Neutrophil (primary cell): ENCODE measurements at regions not wholly inside any gene's neighbourhood (a gene's known extent, or its start where the extent isn't known, plus 50 kb on each side); places are given as distances from the start of the nearest gene placed in this dataset.

Source experiments
- H3K27ac ChIP-seq: fragments of 200-600 bp; sonication (generic); 2 replicates; pipeline ENCODE4 v1.5.1; 2016; ENCODE audit warnings: mild to moderate bottlenecking, moderate library complexity
- H3K27me3 ChIP-seq: fragments of 200-600 bp; sonication (generic); 2 replicates; pipeline ENCODE4 v1.6.0; 2016; ENCODE audit warnings: mild to moderate bottlenecking
- H3K36me3 ChIP-seq: fragments of 200-600 bp; sonication (generic); 2 replicates; pipeline ENCODE4 v1.5.1; 2017
- H3K4me1 ChIP-seq, 2 experiments: fragments of 200-600 bp in 1 of 2; sonication (generic) in 1 of 2; 1 replicate in 1 of 2; 2 replicates in 1 of 2; pipeline versions ENCODE4 v1.5.1 to v1.6.1; 2013 to 2016; ENCODE audit warnings: low read depth in 1 of 2, low read length in 1 of 2, mild to moderate bottlenecking in 1 of 2, moderate library complexity in 1 of 2; ENCODE audit not compliant: control insufficient read depth in 1 of 2, insufficient read depth in 1 of 2
- H3K4me3 ChIP-seq, 2 experiments: fragments of 200-600 bp in 1 of 2; sonication (generic) in 1 of 2; 1 replicate in 1 of 2; 2 replicates in 1 of 2; pipeline ENCODE4 v1.5.1; 2013 to 2016; ENCODE audit warnings: low read depth in 1 of 2, low read length in 1 of 2, mild to moderate bottlenecking in 1 of 2, moderate library complexity in 1 of 2
- H3K9me3 ChIP-seq: fragments of 200-600 bp; sonication (generic); 2 replicates; pipeline ENCODE4 v1.5.1; 2016
- CTCF ChIP-seq: fragments of 200-600 bp; sonication (generic); IDR thresholded peaks from 2 replicates; pipeline ENCODE4 v1.5.1; 2016; ENCODE audit warnings: antibody characterized with exemption

- Histone ChIP-seq H3K4me3 (no peak overlapping the region), H3K27me3 (no peaks in the 10 kb centered on the region), H3K27ac (no peak overlapping the region), H3K36me3 (no peaks in the 10 kb centered on the region), H3K4me1 (peaks cover 0 to 25% of the 10 kb centered on the region in 2 experiments), H3K9me3 (no peaks in the 10 kb centered on the region)
- no peak for TF ChIP-seq CTCF
Measured at GRCh38 chr1:167152192-167152876, 58.5 kb downstream of the STYXL2 start.

- H3K4me1 ChIP-seq: peaks cover 23 to 42% of the 10 kb centered on the region in 2 experiments
- H3K4me3 ChIP-seq: no peak overlapping the region
- no peaks in the 10 kb centered on the region for H3K27me3 ChIP-seq
- no peak for TF ChIP-seq CTCF
- H3K36me3 ChIP-seq: no peaks in the 10 kb centered on the region
- H3K9me3 ChIP-seq: no peaks in the 10 kb centered on the region
- no peak overlapping the region for H3K27ac ChIP-seq
Measured at GRCh38 chr1:167156466-167156865, 62.6 kb downstream of the STYXL2 start.

GRCh38 chr1:167157114-167157513 lies 63.2 kb downstream of the STYXL2 start:
- H3K4me1 ChIP-seq: peaks cover 23 to 40% of the 10 kb centered on the region in 2 experiments
- no peaks in the 10 kb centered on the region for H3K27me3 ChIP-seq
- no peak for TF ChIP-seq CTCF
- no peak overlapping the region for H3K27ac ChIP-seq
- no peaks in the 10 kb centered on the region for H3K9me3 ChIP-seq
- H3K36me3 ChIP-seq: no peaks in the 10 kb centered on the region
- H3K4me3 ChIP-seq: no peak overlapping the region

DNA sequence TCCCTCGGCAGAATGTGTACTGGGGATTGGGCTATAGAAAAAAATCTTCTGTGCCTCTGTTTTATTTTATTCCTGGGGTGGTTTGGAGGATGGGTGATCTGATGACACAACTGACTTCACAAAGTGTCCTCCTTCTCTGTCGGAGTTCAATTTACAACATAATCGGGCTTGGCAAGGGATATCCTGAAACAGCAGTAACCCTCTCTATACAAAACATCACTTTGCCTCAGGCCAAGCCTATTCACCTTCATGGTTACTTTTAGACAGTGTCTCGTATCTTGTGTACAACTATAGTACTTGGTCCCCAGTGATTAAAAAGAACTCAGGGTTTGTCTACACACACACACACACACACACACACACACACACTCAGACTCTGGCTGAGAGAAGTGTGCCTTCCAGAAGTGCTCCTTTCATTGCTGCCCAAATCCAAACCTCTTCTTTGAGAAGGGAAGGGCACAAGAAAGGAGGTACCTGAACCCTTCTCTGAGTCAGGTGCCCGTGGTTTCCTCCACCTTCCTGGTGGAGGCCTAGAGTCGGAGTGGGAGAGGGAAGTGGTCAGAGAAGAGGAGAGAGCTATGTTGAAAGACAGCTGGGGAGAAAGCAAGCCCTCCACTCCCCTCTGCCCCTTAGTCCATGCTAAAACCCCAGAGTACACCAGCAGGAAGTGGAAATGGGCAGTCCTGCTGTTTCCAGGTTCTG lies 62.4 kb upstream of the POU2F1 start:
- H3K27ac ChIP-seq: peak overlapping the region; percentile 45
- no peak overlapping the region for H3K4me3 ChIP-seq

GRCh38 chr1:167158813-167159275 lies 61.8 kb upstream of the POU2F1 start:
- TF ChIP-seq CTCF: no peak
- H3K4me1 ChIP-seq: peaks cover 23 to 32% of the 10 kb centered on the region in 2 experiments
- no peaks in the 10 kb centered on the region for H3K36me3 ChIP-seq
- peak overlapping the region; percentile 45 for H3K27ac ChIP-seq
- no peaks in the 10 kb centered on the region for H3K27me3 ChIP-seq
- no peak overlapping the region for H3K4me3 ChIP-seq
- no peaks in the 10 kb centered on the region for H3K9me3 ChIP-seq

More for the DNA sequence above, 62.4 kb upstream of the POU2F1 start:
- no peak for TF ChIP-seq CTCF
- Histone ChIP-seq H3K36me3 (no peaks in the 10 kb centered on the region), H3K27me3 (no peaks in the 10 kb centered on the region), H3K9me3 (no peaks in the 10 kb centered on the region), H3K4me1 (peaks cover 23 to 32% of the 10 kb centered on the region in 2 experiments)
